ENCODE measurements at regions not wholly inside any gene's neighbourhood (a gene's known extent, or its start where the extent isn't known, plus 50 kb on each side); places are given as distances from the start of the nearest gene placed in this dataset.

DNA sequence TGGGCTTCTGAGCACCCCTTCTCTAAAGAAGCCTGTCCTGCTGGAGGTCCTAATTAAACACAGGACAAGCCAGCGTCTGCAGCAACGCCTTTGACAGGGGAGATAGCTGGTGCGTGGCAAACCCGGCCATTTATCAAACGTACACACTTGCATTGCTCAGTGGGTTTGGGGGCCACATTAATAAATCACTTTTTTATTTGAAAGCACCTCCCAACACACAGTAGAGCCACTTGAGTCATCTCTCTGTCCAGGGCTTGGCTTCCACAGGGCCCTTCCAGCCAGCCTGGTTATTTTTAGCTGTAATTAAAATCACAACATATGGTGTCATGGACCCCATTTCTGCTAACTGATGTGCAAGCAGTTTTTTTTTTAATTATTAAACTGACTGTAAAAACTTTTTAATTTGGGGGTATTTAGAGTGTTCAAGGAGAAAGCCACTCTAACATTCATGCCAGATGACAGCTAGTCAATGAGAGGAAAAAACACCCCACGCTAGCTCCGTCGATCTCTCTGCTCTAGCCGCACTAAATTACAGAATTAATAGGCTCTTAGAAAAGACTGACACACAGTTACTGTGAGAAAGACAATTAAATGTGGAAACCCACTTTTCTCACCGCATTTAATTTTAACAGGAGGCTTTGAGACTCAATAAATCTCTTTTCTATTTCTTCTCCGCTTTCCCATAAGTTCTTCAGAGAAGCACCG is 201.0 kb upstream of the WSCD1 start:
- H3K79me1 ChIP-seq (ENCODE audit: low read depth in 1 of 2, low read length in 2 of 2): no peaks in the 10 kb centered on the region
- WGBS, 2 experiments (ENCODE audit: extremely low coverage in 2 of 2, insufficient read length in 1 of 2): 20% methylated on average over 1 of the region's 12 CpGs; no CpG with 5 or more reads in 1 of the 2 experiments
- ATAC-seq (ENCODE audit: low read depth) (no peak), DNase-seq (no peak)
- H2BK20ac ChIP-seq (ENCODE audit: low read depth, low read length): no peak overlapping the region
- no peak overlapping the region for H3K27ac ChIP-seq (ENCODE audit: insufficient read depth, low read length)
- H3K14ac ChIP-seq (replicated peaks; ENCODE audit: low read depth, low read length): no peak overlapping the region
- H3K9me1 ChIP-seq (ENCODE audit: insufficient read depth, low read length): no peaks in the 10 kb centered on the region
- no peaks in the 10 kb centered on the region for H4K20me1 ChIP-seq (ENCODE audit: insufficient read depth, low read length)
- no peaks in the 10 kb centered on the region for H3K36me3 ChIP-seq (ENCODE audit: control insufficient read depth, insufficient read depth, low read length)
- H4K91ac ChIP-seq (ENCODE audit: insufficient read depth, low read depth, low read length): no peak overlapping the region
- H3K56ac ChIP-seq (ENCODE audit: extremely low read depth, insufficient read depth, low read length): no peak overlapping the region
- H3K27me3 ChIP-seq (ENCODE audit: control insufficient read depth, insufficient read depth, low read length): no peaks in the 10 kb centered on the region
- CTCF ChIA-PET: no interaction called here
- H4K5ac ChIP-seq (ENCODE audit: low read depth, low read length): no peak overlapping the region
- no peak overlapping the region for H3K4ac ChIP-seq (ENCODE audit: low read depth, low read length)
- H2AFZ ChIP-seq (replicated peaks; ENCODE audit: low read length, poor library complexity): no peak overlapping the region
- intact Hi-C loops (cut with micrococcal nuclease) (no loop called here), dilution Hi-C loops (cut with HindIII; ENCODE audit: low sequenced_read_pairs, unreplicated experiment) (no loop called here), in situ Hi-C loops (cut with MboI; ENCODE audit: low sequenced_read_pairs) (no loop called here)
- H3K4me2 ChIP-seq (ENCODE audit: low read depth, low read length): no peak overlapping the region
- H3K9me3 ChIP-seq (ENCODE audit: control insufficient read depth, insufficient read depth, low read length): peaks cover 2% of the 10 kb centered on the region; the same call in 1 of the 2 replicates
- H2AK5ac ChIP-seq (ENCODE audit: low read depth, low read length): no peak overlapping the region
- H3K18ac ChIP-seq (ENCODE audit: low read depth, low read length): no peak overlapping the region
- H3K9ac ChIP-seq (ENCODE audit: low read depth, low read length): no peak overlapping the region
- no peak overlapping the region for H2BK120ac ChIP-seq (ENCODE audit: low read depth, low read length)
- POLR2A ChIA-PET (ENCODE audit: unreplicated experiment): interaction anchor here (0.6 kb wide), 2 partner anchors 99 to 362 kb away, joined by 3 to 5 read pairs; no protein-coding TSS in a partner anchor
- no peak overlapping the region for H2BK5ac ChIP-seq (ENCODE audit: low read depth, low read length, poor library complexity, severe bottlenecking)
- no peak overlapping the region for H4K8ac ChIP-seq (ENCODE audit: low read depth in 2 of 2, low read length in 2 of 2)
- no peak overlapping the region for H2AK9ac ChIP-seq (replicated peaks; ENCODE audit: low read depth, low read length, poor library complexity)
- H3K23ac ChIP-seq (ENCODE audit: low read depth, low read length): no peak overlapping the region
- H3K4me3 ChIP-seq (ENCODE audit: insufficient read depth, low read depth, low read length): no peak overlapping the region
- TF ChIP-seq RFX5 (IDR thresholded peaks at IDR 0.05; ENCODE audit: low read depth, low read length) (no peak), SMC3 (IDR thresholded peaks at IDR 0.05; ENCODE audit: low read depth, low read length) (no peak), CEBPB (IDR thresholded peaks at IDR 0.05; ENCODE audit: low read depth, low read length) (no peak), POLR2A (IDR thresholded peaks at IDR 0.05; ENCODE audit: low read depth, low read length) (no peak), MXI1 (IDR thresholded peaks at IDR 0.05; ENCODE audit: borderline replicate concordance, low read depth, low read length) (no peak), CHD1 (IDR thresholded peaks at IDR 0.05; ENCODE audit: low read depth, low read length) (no peak), FOS (IDR thresholded peaks at IDR 0.05; ENCODE audit: low read depth, low read length) (no peak), MAZ (IDR thresholded peaks at IDR 0.05; ENCODE audit: borderline replicate concordance, low read depth, low read length) (no peak), BHLHE40 (IDR thresholded peaks at IDR 0.05; ENCODE audit: low read depth, low read length) (no peak), RCOR1 (IDR thresholded peaks at IDR 0.05; ENCODE audit: insufficient replicate concordance, low read length) (no peak), NFE2L2 (IDR thresholded peaks at IDR 0.05; ENCODE audit: low read depth, low read length) (no peak), MAFK (IDR thresholded peaks at IDR 0.05; ENCODE audit: low read depth, low read length) (no peak), RAD21 (IDR thresholded peaks at IDR 0.05; ENCODE audit: low read length) (no peak)
- TF ChIP-seq, protein P1, sequence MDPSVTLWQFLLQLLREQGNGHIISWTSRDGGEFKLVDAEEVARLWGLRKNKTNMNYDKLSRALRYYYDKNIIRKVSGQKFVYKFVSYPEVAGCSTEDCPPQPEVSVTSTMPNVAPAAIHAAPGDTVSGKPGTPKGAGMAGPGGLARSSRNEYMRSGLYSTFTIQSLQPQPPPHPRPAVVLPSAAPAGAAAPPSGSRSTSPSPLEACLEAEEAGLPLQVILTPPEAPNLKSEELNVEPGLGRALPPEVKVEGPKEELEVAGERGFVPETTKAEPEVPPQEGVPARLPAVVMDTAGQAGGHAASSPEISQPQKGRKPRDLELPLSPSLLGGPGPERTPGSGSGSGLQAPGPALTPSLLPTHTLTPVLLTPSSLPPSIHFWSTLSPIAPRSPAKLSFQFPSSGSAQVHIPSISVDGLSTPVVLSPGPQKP (IDR thresholded peaks at IDR 0.05; ENCODE audit: borderline replicate concordance, low read depth, low read length): no peak
- TF ChIP-seq, protein P2, sequence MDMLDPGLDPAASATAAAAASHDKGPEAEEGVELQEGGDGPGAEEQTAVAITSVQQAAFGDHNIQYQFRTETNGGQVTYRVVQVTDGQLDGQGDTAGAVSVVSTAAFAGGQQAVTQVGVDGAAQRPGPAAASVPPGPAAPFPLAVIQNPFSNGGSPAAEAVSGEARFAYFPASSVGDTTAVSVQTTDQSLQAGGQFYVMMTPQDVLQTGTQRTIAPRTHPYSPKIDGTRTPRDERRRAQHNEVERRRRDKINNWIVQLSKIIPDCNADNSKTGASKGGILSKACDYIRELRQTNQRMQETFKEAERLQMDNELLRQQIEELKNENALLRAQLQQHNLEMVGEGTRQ (IDR thresholded peaks at IDR 0.05; ENCODE audit: low read depth, low read length): no peak
- TF ChIP-seq, protein P3, sequence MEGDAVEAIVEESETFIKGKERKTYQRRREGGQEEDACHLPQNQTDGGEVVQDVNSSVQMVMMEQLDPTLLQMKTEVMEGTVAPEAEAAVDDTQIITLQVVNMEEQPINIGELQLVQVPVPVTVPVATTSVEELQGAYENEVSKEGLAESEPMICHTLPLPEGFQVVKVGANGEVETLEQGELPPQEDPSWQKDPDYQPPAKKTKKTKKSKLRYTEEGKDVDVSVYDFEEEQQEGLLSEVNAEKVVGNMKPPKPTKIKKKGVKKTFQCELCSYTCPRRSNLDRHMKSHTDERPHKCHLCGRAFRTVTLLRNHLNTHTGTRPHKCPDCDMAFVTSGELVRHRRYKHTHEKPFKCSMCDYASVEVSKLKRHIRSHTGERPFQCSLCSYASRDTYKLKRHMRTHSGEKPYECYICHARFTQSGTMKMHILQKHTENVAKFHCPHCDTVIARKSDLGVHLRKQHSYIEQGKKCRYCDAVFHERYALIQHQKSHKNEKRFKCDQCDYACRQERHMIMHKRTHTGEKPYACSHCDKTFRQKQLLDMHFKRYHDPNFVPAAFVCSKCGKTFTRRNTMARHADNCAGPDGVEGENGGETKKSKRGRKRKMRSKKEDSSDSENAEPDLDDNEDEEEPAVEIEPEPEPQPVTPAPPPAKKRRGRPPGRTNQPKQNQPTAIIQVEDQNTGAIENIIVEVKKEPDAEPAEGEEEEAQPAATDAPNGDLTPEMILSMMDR (conservative IDR thresholded peaks at IDR 0.05; ENCODE audit: low read depth, low read length): no peak
- no peaks in the 10 kb centered on the region for H3K4me1 ChIP-seq (ENCODE audit: control insufficient read depth, insufficient read depth, low read length)
- no TSS peak for BruUV-seq (replicated peaks)
- no peak overlapping the region for H2BK15ac ChIP-seq (ENCODE audit: low read depth, low read length)
